LNCaP clone FGC (cell line): ENCODE measurements at regions not wholly inside any gene's neighbourhood (a gene's known extent, or its start where the extent isn't known, plus 50 kb on each side); places are given as distances from the start of the nearest gene placed in this dataset.

Experiments used
- DNase-seq: peaks from one replicate; pipeline ENCODE4 v3.0.0-alpha.2; 2011; ENCODE audit warnings: low read depth
- H3K4me3 ChIP-seq: 2 replicates; pipeline ENCODE4 v1.5.1; 2011; ENCODE audit warnings: mild to moderate bottlenecking, low read depth, low read length, control low read depth
- TF ChIP-seq, protein P1 (sequence below): IDR thresholded peaks from 2 replicates; pipeline ENCODE4 v1.5.1; 2012; ENCODE audit warnings: mild to moderate bottlenecking; ENCODE audit not compliant: control insufficient read depth, insufficient read depth; ENCODE audit errors: extremely low read depth

DNA sequence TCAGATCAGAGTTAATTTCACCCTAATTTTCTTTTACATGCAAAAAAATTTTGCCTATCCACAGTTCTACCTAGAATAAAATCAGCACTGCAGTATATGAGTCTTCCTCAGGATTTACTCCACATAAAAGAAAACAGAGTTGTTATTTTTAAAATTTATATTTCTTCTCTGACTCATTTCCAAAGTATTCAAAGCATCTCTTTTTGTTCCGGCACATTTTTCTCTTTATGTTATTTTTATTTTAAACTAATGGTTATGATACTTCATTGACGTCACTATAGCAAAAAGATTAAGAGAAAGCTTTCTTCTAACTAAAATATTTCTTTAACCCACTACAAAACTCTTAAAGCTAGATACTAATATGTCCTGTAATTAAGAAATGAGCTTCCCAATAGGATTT is 590.4 kb downstream of the PRELID2 start:
- no peak overlapping the region for H3K4me3 ChIP-seq
- TF ChIP-seq, protein P1, sequence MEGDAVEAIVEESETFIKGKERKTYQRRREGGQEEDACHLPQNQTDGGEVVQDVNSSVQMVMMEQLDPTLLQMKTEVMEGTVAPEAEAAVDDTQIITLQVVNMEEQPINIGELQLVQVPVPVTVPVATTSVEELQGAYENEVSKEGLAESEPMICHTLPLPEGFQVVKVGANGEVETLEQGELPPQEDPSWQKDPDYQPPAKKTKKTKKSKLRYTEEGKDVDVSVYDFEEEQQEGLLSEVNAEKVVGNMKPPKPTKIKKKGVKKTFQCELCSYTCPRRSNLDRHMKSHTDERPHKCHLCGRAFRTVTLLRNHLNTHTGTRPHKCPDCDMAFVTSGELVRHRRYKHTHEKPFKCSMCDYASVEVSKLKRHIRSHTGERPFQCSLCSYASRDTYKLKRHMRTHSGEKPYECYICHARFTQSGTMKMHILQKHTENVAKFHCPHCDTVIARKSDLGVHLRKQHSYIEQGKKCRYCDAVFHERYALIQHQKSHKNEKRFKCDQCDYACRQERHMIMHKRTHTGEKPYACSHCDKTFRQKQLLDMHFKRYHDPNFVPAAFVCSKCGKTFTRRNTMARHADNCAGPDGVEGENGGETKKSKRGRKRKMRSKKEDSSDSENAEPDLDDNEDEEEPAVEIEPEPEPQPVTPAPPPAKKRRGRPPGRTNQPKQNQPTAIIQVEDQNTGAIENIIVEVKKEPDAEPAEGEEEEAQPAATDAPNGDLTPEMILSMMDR, result no peak
- no peak for DNase-seq

DNA sequence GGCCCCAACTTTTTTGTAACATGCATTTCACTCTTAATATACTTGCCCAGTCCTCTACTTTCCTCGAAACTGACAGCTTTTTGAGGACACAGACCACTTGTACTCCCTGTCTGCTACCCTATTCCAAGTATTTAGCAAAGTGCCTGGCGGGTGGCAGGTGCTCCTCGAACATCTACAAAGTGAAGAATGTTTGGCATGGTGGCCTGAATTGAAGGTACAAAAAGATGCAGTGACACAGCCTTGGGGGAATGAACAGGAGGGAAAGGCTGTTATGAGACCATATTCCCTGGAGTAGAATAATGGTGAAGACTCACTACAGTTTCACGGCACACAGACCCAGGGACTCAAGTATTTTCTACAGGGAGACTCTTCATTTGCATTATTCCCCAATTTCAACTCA is 590.9 kb downstream of the PRELID2 start:
- H3K4me3 ChIP-seq, result no peak overlapping the region
- no peak for DNase-seq
- TF ChIP-seq, protein P1, result no peak

DNA sequence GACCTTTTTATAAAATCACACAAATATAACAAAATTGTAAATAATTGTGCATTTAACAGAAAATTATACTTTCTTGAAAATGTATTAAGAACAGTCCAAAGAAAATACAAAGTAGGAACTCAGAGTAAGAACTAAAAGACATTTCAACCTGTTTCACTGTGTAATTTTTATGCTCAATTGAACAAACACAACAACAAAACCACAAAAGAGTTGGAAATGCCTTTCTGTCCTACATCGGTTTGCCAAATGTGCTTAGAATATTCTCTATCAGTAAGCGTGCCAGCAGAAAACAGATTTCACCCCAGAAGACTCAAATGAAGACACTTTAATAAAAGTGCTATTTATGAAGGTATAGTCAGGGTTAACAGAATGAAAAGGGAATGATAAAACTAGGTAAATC is 592.1 kb downstream of the PRELID2 start:
- TF ChIP-seq, protein P1, result no peak
- H3K4me3 ChIP-seq, result no peak overlapping the region
- DNase-seq, result no peak

DNA sequence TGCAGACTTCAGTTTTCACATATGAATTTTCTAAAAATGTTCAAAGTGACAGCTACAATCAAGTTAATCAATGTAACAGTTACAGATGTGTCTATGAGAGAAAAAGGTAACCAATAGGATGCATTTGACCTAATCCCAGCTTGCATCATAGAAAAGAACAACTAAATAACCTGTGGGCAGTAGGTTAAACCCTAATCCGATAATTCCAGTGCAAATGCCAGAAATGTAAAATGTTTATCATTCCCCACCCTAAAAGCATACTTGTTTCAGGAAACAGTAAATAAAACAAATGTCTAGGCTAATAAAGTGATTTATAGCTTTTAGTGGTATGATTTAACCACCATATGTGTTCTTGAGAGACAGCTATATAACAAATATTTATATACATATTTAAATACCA is 592.6 kb downstream of the PRELID2 start:
- DNase-seq, result no peak
- H3K4me3 ChIP-seq, result no peak overlapping the region
- TF ChIP-seq, protein P1, result no peak

DNA sequence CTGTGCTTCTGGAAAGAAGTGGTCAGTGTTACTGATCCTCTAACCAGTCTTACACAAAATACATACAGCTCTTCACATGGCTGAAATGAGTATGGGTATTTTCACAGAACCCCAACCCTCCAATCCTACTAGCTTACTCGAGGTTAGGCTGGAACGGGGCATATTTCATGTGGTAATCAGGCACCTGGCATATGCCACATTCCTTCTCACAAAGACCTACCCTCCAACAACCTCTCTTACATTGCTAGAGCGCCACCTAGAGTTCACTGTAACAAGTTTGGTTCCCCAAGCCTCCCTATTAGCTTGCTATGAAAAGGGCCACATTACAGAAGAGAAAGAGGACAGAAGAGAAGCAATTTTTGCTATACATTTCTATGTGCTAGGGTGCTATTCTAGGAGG is 597.3 kb downstream of the PRELID2 start:
- no peak overlapping the region for H3K4me3 ChIP-seq
- TF ChIP-seq, protein P1, result peak; percentile 72
- DNase-seq, result peak; percentile 22

DNA sequence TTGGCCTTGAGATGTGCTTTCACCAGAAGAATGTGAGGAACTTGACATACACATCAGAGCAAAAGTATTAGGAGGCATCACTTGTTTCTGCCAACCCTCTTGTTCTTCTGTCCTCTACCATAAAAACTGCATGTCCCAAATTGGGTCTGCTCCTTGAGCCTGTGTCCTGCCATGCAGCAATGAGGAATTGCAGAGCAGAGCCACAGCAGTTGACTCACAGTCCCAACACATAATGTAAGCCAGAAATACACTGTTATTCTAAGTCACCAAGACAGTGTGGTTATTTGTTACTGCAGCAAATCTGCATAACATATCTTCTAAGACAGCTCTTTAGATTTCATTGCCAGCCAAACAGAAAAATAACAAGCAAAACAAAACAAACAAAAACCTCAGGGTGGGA is 598.2 kb downstream of the PRELID2 start:
- DNase-seq, result no peak
- H3K4me3 ChIP-seq, result no peak overlapping the region
- TF ChIP-seq, protein P1, result no peak

DNA sequence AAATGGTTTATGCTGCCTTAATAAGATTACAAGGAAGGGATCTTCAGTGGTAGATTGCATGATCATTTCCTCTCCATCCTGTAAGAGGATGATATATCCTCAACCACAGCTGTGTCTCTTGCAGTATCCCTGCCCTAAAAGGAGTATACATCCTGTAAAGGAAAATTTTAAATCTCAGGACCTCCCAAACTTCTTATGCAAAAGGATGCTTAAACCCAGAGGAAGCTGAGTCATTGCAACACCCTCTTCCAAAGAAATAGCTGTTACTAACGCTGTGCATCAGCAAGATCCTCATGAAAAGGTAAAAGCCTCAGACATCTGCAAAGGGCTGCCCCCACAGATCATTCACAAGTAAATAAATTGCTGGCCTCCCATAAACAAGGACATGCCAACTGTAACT is 599.0 kb downstream of the PRELID2 start:
- TF ChIP-seq, protein P1, result no peak
- no peak overlapping the region for H3K4me3 ChIP-seq
- DNase-seq, result no peak
